ENCODE measurements at regions not wholly inside any gene's neighbourhood (a gene's known extent, or its start where the extent isn't known, plus 50 kb on each side); places are given as distances from the start of the nearest gene placed in this dataset.
"Not testable (repeated sequence)": the region's sequence is repeated elsewhere in the genome, so short reads cannot be mapped to it uniquely, and the experiment has no call there.

- DNase-seq: no peak
Measured at GRCh38 chr4:28482580-28483270, 1622.1 kb downstream of the STIM2 start.

GRCh38 chr4:28488021-28488420 lies 1627.4 kb downstream of the STIM2 start:
- peak; percentile 45 for DNase-seq

- DNase-seq: no peak
Measured at GRCh38 chr4:28490669-28491068, 1630.0 kb downstream of the STIM2 start.

- DNase-seq: no peak
Measured at GRCh38 chr4:28505064-28505463, 1644.4 kb downstream of the STIM2 start.

GRCh38 chr4:28508636-28509035 lies 1648.0 kb downstream of the STIM2 start:
- DNase-seq: no peak

GRCh38 chr4:28514766-28515165 lies 1654.1 kb downstream of the STIM2 start:
- not testable (repeated sequence) for DNase-seq

- DNase-seq: no peak
Measured at GRCh38 chr4:28518561-28519165, 1658.0 kb downstream of the STIM2 start.

GRCh38 chr4:28523681-28524190 lies 1663.1 kb downstream of the STIM2 start:
- DNase-seq: no peak

GRCh38 chr4:28536124-28536523 lies 1675.5 kb downstream of the STIM2 start:
- DNase-seq: no peak

GRCh38 chr4:28545986-28546385 lies 1685.3 kb downstream of the STIM2 start:
- DNase-seq: no peak

GRCh38 chr4:28548136-28548535 lies 1687.5 kb downstream of the STIM2 start:
- peak; percentile 61 for DNase-seq

GRCh38 chr4:28548594-28548993 lies 1688.0 kb downstream of the STIM2 start:
- peak; percentile 26 for DNase-seq

GRCh38 chr4:28555866-28556265 lies 1695.2 kb downstream of the STIM2 start:
- no peak for DNase-seq

GRCh38 chr4:28557755-28558154 lies 1697.1 kb downstream of the STIM2 start:
- no peak for DNase-seq

GRCh38 chr4:28558895-28559294 lies 1698.3 kb downstream of the STIM2 start:
- DNase-seq: no peak

- no peak for DNase-seq
Measured at GRCh38 chr4:28562913-28563312, 1702.3 kb downstream of the STIM2 start.

- DNase-seq: peak; percentile 77
Measured at GRCh38 chr4:28565396-28565795, 1704.8 kb downstream of the STIM2 start.

GRCh38 chr4:28600958-28601357 lies 1740.3 kb downstream of the STIM2 start:
- DNase-seq: no peak

- DNase-seq: no peak
Measured at GRCh38 chr4:28621591-28621990, 1761.0 kb downstream of the STIM2 start.

- no peak for DNase-seq
Measured at GRCh38 chr4:28636971-28637370, 1776.3 kb downstream of the STIM2 start.

- DNase-seq: no peak
Measured at GRCh38 chr4:28639747-28640146, 1779.1 kb downstream of the STIM2 start.

- no peak for DNase-seq
Measured at GRCh38 chr4:28654618-28655017, 1794.0 kb downstream of the STIM2 start.

GRCh38 chr4:28665306-28665705 lies 1804.7 kb downstream of the STIM2 start:
- DNase-seq: no peak

- DNase-seq: no peak
Measured at GRCh38 chr4:28675582-28675981, 1814.9 kb downstream of the STIM2 start.
